ENCODE measurements at regions not wholly inside any gene's neighbourhood (a gene's known extent, or its start where the extent isn't known, plus 50 kb on each side); places are given as distances from the start of the nearest gene placed in this dataset.
A peak's percentile ranks its signal among the peaks of the same experiment; 100 is the strongest.

DNA sequence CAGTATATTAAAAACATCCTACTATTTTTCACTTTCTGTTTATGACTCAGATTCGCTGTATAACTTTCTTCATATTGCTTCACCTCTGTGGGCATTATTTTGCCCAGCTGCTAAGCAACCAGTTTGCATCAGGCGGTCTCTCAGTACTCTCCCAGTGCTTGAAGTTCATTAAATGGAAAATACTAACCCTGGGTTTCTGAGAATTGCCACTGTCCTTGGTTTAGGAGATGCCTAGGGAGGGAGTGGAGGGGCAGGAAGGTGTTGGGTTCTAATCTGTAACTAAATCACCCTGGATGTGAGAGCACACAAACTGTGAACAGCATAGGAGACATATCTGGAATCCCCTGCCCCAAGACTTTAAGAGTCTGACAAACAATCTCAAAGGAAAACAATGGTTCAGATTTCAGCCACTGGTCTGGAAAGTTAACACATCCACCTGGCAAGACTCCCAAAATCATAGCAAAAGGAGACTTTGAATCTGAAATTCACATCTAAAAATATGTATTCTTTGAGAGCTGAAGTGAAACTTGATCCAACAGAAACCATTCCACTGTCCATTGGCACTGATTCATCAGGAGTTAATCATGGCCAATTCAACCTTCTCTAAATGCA is 540.0 kb downstream of the SOX6 start:
- H3K4me3 ChIP-seq (ENCODE audit: low read length): no peak overlapping the region
- TF ChIP-seq, protein P1, sequence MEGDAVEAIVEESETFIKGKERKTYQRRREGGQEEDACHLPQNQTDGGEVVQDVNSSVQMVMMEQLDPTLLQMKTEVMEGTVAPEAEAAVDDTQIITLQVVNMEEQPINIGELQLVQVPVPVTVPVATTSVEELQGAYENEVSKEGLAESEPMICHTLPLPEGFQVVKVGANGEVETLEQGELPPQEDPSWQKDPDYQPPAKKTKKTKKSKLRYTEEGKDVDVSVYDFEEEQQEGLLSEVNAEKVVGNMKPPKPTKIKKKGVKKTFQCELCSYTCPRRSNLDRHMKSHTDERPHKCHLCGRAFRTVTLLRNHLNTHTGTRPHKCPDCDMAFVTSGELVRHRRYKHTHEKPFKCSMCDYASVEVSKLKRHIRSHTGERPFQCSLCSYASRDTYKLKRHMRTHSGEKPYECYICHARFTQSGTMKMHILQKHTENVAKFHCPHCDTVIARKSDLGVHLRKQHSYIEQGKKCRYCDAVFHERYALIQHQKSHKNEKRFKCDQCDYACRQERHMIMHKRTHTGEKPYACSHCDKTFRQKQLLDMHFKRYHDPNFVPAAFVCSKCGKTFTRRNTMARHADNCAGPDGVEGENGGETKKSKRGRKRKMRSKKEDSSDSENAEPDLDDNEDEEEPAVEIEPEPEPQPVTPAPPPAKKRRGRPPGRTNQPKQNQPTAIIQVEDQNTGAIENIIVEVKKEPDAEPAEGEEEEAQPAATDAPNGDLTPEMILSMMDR (IDR thresholded peaks at IDR 0.05; ENCODE audit: insufficient read depth, low read depth, low read length, missing control alignments): no peak
- DNase-seq (ENCODE audit: low read depth): peak; percentile 83

GRCh38 chr11:15817001-15817400 is 539.3 kb downstream of the SOX6 start:
- DNase-seq (ENCODE audit: low read depth): no peak
- no peak overlapping the region for H3K4me3 ChIP-seq (ENCODE audit: low read length)
- TF ChIP-seq, protein P1 (IDR thresholded peaks at IDR 0.05; ENCODE audit: insufficient read depth, low read depth, low read length, missing control alignments): no peak

- H3K4me3 ChIP-seq (ENCODE audit: low read length): no peak overlapping the region
- TF ChIP-seq, protein P1 (IDR thresholded peaks at IDR 0.05; ENCODE audit: insufficient read depth, low read depth, low read length, missing control alignments): no peak
- no peak for DNase-seq (ENCODE audit: low read depth)
Observed at GRCh38 chr11:15818132-15818842, 538.1 kb downstream of the SOX6 start.

DNA sequence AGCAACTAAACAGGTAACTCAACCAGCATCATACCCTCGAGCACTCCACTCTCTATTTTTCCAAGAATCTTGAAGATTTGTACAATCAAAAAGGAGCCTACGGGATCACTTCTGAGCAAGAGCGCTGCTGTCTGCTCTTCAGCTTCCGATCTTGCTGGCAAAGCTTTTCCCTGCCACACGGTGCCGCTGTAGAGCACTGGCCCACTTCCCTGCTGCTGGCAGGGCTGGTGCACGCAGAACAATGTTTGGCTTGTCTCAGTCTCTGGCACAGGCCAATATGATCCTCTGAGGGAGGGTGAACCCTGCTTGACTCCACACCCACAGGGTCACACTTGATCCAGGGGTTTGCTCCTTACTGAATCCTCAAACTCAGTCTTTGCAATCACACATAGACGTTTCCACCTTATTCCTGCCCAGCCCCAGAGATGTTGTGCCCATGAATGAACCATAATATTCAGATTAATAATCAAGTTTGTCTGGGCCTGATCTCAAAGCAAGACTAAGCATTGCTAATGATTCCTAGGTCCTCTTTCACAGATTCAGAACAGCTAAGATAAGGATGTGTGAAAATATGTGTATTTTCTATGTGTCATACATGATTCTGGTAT is 536.6 kb downstream of the SOX6 start:
- H3K4me3 ChIP-seq (ENCODE audit: low read length): no peak overlapping the region
- peak; percentile 71 for DNase-seq (ENCODE audit: low read depth)
- TF ChIP-seq, protein P1 (IDR thresholded peaks at IDR 0.05; ENCODE audit: insufficient read depth, low read depth, low read length, missing control alignments): peak; percentile 99

DNA sequence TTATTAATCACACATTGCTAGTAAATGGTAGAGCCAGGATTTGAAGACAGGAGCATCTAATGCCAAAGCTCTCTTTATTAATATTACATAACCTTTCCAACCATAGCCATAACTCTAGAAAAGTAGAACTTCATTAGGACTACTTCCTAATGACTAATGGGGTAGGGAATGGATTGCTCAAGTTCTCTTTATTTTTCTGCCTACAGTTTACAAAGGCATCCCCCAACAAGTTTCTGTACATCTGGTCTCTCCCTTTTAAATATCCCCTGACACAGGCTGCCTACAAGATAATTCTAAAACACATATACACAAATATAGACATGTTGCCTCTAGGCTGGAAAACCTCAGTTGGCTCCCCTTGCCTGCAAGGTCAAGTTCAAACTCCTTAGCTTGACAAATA is 534.9 kb downstream of the SOX6 start:
- TF ChIP-seq, protein P1 (IDR thresholded peaks at IDR 0.05; ENCODE audit: insufficient read depth, low read depth, low read length, missing control alignments): no peak
- peak; percentile 57 for DNase-seq (ENCODE audit: low read depth)
- H3K4me3 ChIP-seq (ENCODE audit: low read length): no peak overlapping the region

- TF ChIP-seq, protein P1 (IDR thresholded peaks at IDR 0.05; ENCODE audit: insufficient read depth, low read depth, low read length, missing control alignments): no peak
- H3K4me3 ChIP-seq (ENCODE audit: low read length): no peak overlapping the region
- DNase-seq (ENCODE audit: low read depth): no peak
Observed at GRCh38 chr11:15824060-15824459, 532.3 kb downstream of the SOX6 start.

Data from epithelial cell of esophagus (primary cell).